K562 (cell line): ENCODE measurements at regions not wholly inside any gene's neighbourhood (a gene's known extent, or its start where the extent isn't known, plus 50 kb on each side); places are given as distances from the start of the nearest gene placed in this dataset.

Experiments
- ATF6 ChIP-seq: sonication (generic); formaldehyde crosslinking; IDR thresholded peaks from 2 replicates; pipeline ENCODE4 v1.4.0; 2020; ENCODE audit warnings: mild to moderate bottlenecking, missing genetic modification reagents
- BRF1 ChIP-seq: IDR thresholded peaks from 3 replicates; pipeline ENCODE4 v1.6.1; 2011; ENCODE audit warnings: borderline replicate concordance, mild to moderate bottlenecking; ENCODE audit not compliant: insufficient read length; ENCODE audit errors: extremely low read depth
- CHCHD3 ChIP-seq: fragments of 250-450 bp; sonication (Bioruptor Pico); IDR thresholded peaks from 2 replicates; pipeline ENCODE4 v2.1.2; 2022; ENCODE audit warnings: mild to moderate bottlenecking
- SPI1 ChIP-seq: IDR thresholded peaks from 2 replicates; pipeline ENCODE4 v1.6.1; 2011; ENCODE audit warnings: low read depth, low read length, control low read depth, borderline replicate concordance
- ZMIZ1 ChIP-seq, 2 experiments: fragments of 150-350 bp in 1 of 2; IDR thresholded peaks; 2 replicates each; pipeline ENCODE4 v1.6.1; 2012 to 2016; ENCODE audit warnings: low read depth in 2 of 2, low read length in 2 of 2, mild to moderate bottlenecking in 1 of 2, moderate library complexity in 1 of 2

- no peak for TF ChIP-seq BRF1
- TF ChIP-seq SPI1 = no peak
- no peak for TF ChIP-seq ZMIZ1 (IDR thresholded peaks at IDR 0.05; ENCODE audit: low read depth in 2 of 2, low read length in 2 of 2)
- TF ChIP-seq CHCHD3 (CRISPR knock-in tag) = no peak
- no peak for TF ChIP-seq ATF6
These were observed 196.6 kb upstream of the CD180 start for GRCh38 chr5:67393211-67393610.
